K562 (cell line): ENCODE measurements at regions not wholly inside any gene's neighbourhood (a gene's known extent, or its start where the extent isn't known, plus 50 kb on each side); places are given as distances from the start of the nearest gene placed in this dataset.

Source experiments
- ATAC-seq: fragments of 200-7000 bp; cut with Tn5 transposase; 3 replicates; pipeline ENCODE4 v1.9.1; 2020; ENCODE audit warnings: moderate library complexity
- BruUV-seq: library from RNA; stranded (reverse); fragments of 400-500 nt; replicated peaks from 2 replicates; lab custom pipeline; 2021; lab: Mats Ljungman, UMichigan
- CTCF ChIA-PET: fragments of 300-600 bp; formaldehyde crosslinking; extraction: SDS; loops from one replicate; lab custom pipeline; 2021; ENCODE audit warnings: low intra/inter-chr PET ratio; lab: Yijun Ruan, JAX
- POLR2A ChIA-PET: fragments of 300-600, 350-650 bp; sonication (Branson Sonifier 250); formaldehyde crosslinking; extraction: SDS; loops from one replicate; lab custom pipeline; 2021; ENCODE audit warnings: antibody characterized with exemption, inconsistent platforms; lab: Yijun Ruan, JAX
- DNase-seq, 4 experiments: peaks; one replicate each; pipeline versions ENCODE4 v3.0.0 to v3.0.0-alpha.2; 2011 to 2018; ENCODE audit warnings: low spot score in 3 of 4, mixed read lengths in 3 of 4; ENCODE audit errors: extremely low read depth in 1 of 4
- FAIRE-seq: peaks from 2 replicates; lab custom pipeline; 2011; peaks lifted over from hg19 to GRCh38; lab: Jason Lieb, UNC
- H2AFZ ChIP-seq: 2 replicates; pipeline ENCODE4 v1.6.0; 2011; ENCODE audit warnings: low read depth, low read length, control low read depth, inconsistent platforms
- H3K27ac ChIP-seq: fragments of 200-600 bp; 3 replicates; pipeline ENCODE4 v1.8.0; 2011; ENCODE audit warnings: low read depth, mild to moderate bottlenecking, control low read depth, inconsistent platforms, low read length, moderate library complexity, mixed read lengths; ENCODE audit errors: extremely low read depth
- H3K27me3 ChIP-seq, 2 experiments: fragments of 300-600 bp in 1 of 2; 2 replicates in 1 of 2; 3 replicates in 1 of 2; pipeline versions ENCODE4 v1.6.0 to v1.8.0; 2011; ENCODE audit warnings: inconsistent platforms in 2 of 2, low read length in 2 of 2, mild to moderate bottlenecking in 1 of 2, mixed read lengths in 1 of 2, moderate library complexity in 1 of 2; ENCODE audit not compliant: control insufficient read depth in 2 of 2, insufficient read depth in 2 of 2
- H3K36me3 ChIP-seq: fragments of 300-600 bp; 3 replicates; pipeline ENCODE4 v1.8.0; 2011; ENCODE audit warnings: mild to moderate bottlenecking, low read length, inconsistent platforms; ENCODE audit not compliant: control insufficient read depth, insufficient read depth
- H3K4me1 ChIP-seq, 2 experiments: fragments of 200-600 bp in 1 of 2; replicated peaks in 1 of 2; 2 replicates in 1 of 2; 3 replicates in 1 of 2; pipeline versions ENCODE4 v1.5.1 to v1.8.0; 2011; ENCODE audit warnings: inconsistent platforms in 2 of 2, low read length in 2 of 2, mild to moderate bottlenecking in 1 of 2, mixed read lengths in 1 of 2, moderate library complexity in 1 of 2; ENCODE audit not compliant: control insufficient read depth in 2 of 2, insufficient read depth in 2 of 2
- H3K4me2 ChIP-seq: 2 replicates; pipeline ENCODE4 v1.6.1; 2011; ENCODE audit warnings: low read length, control low read depth, inconsistent platforms, mixed read lengths; ENCODE audit not compliant: insufficient read depth
- H3K4me3 ChIP-seq: fragments of 200-600 bp; sonication (generic), shearing (Covaris generic); 2 replicates; pipeline ENCODE4 v1.5.1; 2016; ENCODE audit warnings: control low read depth, inconsistent platforms
- H3K79me2 ChIP-seq: fragments of 200-600 bp; 3 replicates; pipeline ENCODE4 v1.8.0; 2011; ENCODE audit warnings: low read length, inconsistent platforms; ENCODE audit not compliant: control insufficient read depth, insufficient read depth
- H3K9ac ChIP-seq, 2 experiments: 2 replicates each; pipeline versions ENCODE4 v1.6.0 to v1.6.1; 2011; ENCODE audit warnings: low read depth in 2 of 2, low read length in 2 of 2, control low read depth in 1 of 2, inconsistent platforms in 1 of 2, mild to moderate bottlenecking in 1 of 2, mixed read lengths in 1 of 2; ENCODE audit not compliant: insufficient read depth in 1 of 2
- H3K9me1 ChIP-seq: one replicate; pipeline ENCODE4 v1.6.0; 2011; ENCODE audit warnings: inconsistent platforms, mild to moderate bottlenecking, low read length, moderate library complexity; ENCODE audit not compliant: control insufficient read depth, insufficient read depth
- H3K9me3 ChIP-seq: replicated peaks from 2 replicates; pipeline ENCODE4 v1.5.1; 2011; ENCODE audit warnings: low read depth, low read length, inconsistent platforms; ENCODE audit not compliant: control insufficient read depth, insufficient read depth
- H4K20me1 ChIP-seq: replicated peaks from 2 replicates; pipeline ENCODE4 v1.6.1; 2011; ENCODE audit warnings: low read length, inconsistent platforms, mixed read lengths; ENCODE audit not compliant: control insufficient read depth, insufficient read depth
- ATF6 ChIP-seq: sonication (generic); formaldehyde crosslinking; IDR thresholded peaks from 2 replicates; pipeline ENCODE4 v1.4.0; 2020; ENCODE audit warnings: mild to moderate bottlenecking, missing genetic modification reagents
- CBFA2T3 ChIP-seq: fragments of 450-650 bp; IDR thresholded peaks from 2 replicates; pipeline ENCODE4 v1.6.1; 2017
- ETV6 ChIP-seq, 3 experiments: fragments of 150-350 bp in 1 of 3; sonication (generic) in 1 of 3; formaldehyde crosslinking in 1 of 3; IDR thresholded peaks; 2 replicates each; pipeline versions ENCODE4 v1.6.1 to v1.8.0; 2014 to 2022; ENCODE audit warnings: borderline replicate concordance in 2 of 3, low read depth in 2 of 3, antibody characterized with exemption in 1 of 3, low read length in 1 of 3, mild to moderate bottlenecking in 1 of 3, missing genetic modification reagents in 1 of 3
- GATAD2A ChIP-seq: fragments of 450-650 bp; IDR thresholded peaks from 2 replicates; pipeline ENCODE4 v1.6.1; 2017
- HEY1 ChIP-seq: fragments of 250-450 bp; sonication (Bioruptor Pico); IDR thresholded peaks from 2 replicates; pipeline ENCODE4 v1.5.0; 2020; ENCODE audit warnings: mild to moderate bottlenecking, moderate library complexity, borderline replicate concordance
- RBM39 ChIP-seq: fragments of 200-400 bp; formaldehyde crosslinking; optimal IDR thresholded peaks from 2 replicates; pipeline ENCODE3; 2018; ENCODE audit warnings: low read depth, low read length
- RFX5 ChIP-seq: IDR thresholded peaks from 2 replicates; pipeline ENCODE4 v1.6.1; 2011; ENCODE audit warnings: low read depth, mild to moderate bottlenecking, improper control_type of control experiment, low read length
- RFX7 ChIP-seq: fragments of 250-450 bp; sonication (Bioruptor Pico); IDR thresholded peaks from 2 replicates; pipeline ENCODE4 v1.5.1; 2021; ENCODE audit warnings: mild to moderate bottlenecking
- SMAD2 ChIP-seq: fragments of 150-350 bp; IDR thresholded peaks from 2 replicates; pipeline ENCODE4 v1.6.1; 2014; ENCODE audit warnings: low read depth, mild to moderate bottlenecking, low read length
- SMAD3 ChIP-seq: fragments of 450-650 bp; formaldehyde crosslinking; conservative IDR thresholded peaks from 2 replicates; pipeline ENCODE4 v1.4.0; 2020; ENCODE audit warnings: mild to moderate bottlenecking
- ZNF282 ChIP-seq: sonication (generic); formaldehyde crosslinking; IDR thresholded peaks from 2 replicates; pipeline ENCODE4 v1.8.1; 2023; ENCODE audit warnings: missing genetic modification reagents
- ZNF561 ChIP-seq: fragments of 450-650 bp; formaldehyde crosslinking; conservative IDR thresholded peaks from 2 replicates; pipeline ENCODE4 v1.4.0; 2020; ENCODE audit warnings: mild to moderate bottlenecking, moderate library complexity
- ZNF79 ChIP-seq: fragments of 250-450 bp; sonication (Bioruptor Pico); IDR thresholded peaks from 2 replicates; pipeline ENCODE4 v1.4.0; 2020; ENCODE audit warnings: low read depth, mild to moderate bottlenecking, moderate library complexity
- WGBS: fragments of 100-300 bp; shearing (Covaris generic); methylation state at CpG from one replicate; pipeline ENCODE4 v1.1.6; 2016; ENCODE audit warnings: low coverage, mixed read lengths; ENCODE audit not compliant: insufficient coverage; ENCODE audit errors: missing lambda C conversion rate; 5-methylcytosine and 5-hydroxymethylcytosine counted together
- in situ Hi-C: fragments of 300-500 bp; cut with MboI; formaldehyde crosslinking; loops from 4 replicates; pipeline ENCODE4 v1.15.0; 2018; ENCODE audit warnings: inconsistent platforms, mixed read lengths
- intact Hi-C: fragments of 100-400 bp; cut with micrococcal nuclease; formaldehyde crosslinking; loops from 2 replicates; pipeline ENCODE4 v1.14.2; 2022
- TF ChIP-seq, protein P1 (sequence below): fragments of 250-450 bp; sonication (Bioruptor Pico); IDR thresholded peaks from 2 replicates; pipeline ENCODE4 v1.5.0; 2021; ENCODE audit warnings: mild to moderate bottlenecking, borderline replicate concordance
- TF ChIP-seq, protein P2 (sequence below): fragments of 250-450 bp; sonication (Bioruptor Pico); IDR thresholded peaks from 2 replicates; pipeline ENCODE4 v1.5.0; 2021

DNA sequence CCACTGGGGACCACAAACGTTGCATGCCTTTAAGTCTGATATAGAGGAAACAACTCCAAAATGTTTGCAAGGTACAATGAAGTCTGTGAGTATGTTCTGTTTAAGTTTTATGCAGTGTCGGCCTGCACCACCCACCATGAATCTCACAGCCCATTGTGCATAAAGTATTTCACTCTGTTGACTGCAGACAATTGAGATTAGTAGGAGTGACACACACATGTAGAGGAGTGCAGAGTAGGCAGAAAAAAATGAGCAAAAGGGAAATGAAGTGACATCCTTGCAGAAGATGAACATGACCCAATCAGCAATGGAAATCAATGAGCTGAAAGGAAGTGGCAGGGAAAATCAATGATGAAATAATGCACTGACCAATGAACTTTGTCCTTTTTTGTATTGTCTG is 315.6 kb upstream of the PTPRD start (continued):
- no peak for TF ChIP-seq RFX7 (CRISPR knock-in tag)

GRCh38 chr9:10930081-10930480 is 317.3 kb upstream of the PTPRD start:
- H2AFZ ChIP-seq: no peak overlapping the region
- TF ChIP-seq SMAD3 (CRISPR knock-in tag) (no peak), CBFA2T3 (no peak), ETV6 (IDR thresholded peaks at IDR 0.05; ENCODE audit: borderline replicate concordance in 1 of 2, low read depth in 2 of 2, low read length in 1 of 2) (no peak), ETV6 (CRISPR knock-in tag; IDR thresholded peaks at IDR 0.05; ENCODE audit: borderline replicate concordance) (no peak), ATF6 (no peak), RBM39 (no peak), ZNF282 (CRISPR knock-in tag) (no peak), HEY1 (no peak), SMAD2 (no peak), GATAD2A (no peak), ZNF79 (CRISPR knock-in tag) (no peak), ZNF561 (CRISPR knock-in tag) (no peak), RFX5 (no peak)
- TF ChIP-seq, protein P1, sequence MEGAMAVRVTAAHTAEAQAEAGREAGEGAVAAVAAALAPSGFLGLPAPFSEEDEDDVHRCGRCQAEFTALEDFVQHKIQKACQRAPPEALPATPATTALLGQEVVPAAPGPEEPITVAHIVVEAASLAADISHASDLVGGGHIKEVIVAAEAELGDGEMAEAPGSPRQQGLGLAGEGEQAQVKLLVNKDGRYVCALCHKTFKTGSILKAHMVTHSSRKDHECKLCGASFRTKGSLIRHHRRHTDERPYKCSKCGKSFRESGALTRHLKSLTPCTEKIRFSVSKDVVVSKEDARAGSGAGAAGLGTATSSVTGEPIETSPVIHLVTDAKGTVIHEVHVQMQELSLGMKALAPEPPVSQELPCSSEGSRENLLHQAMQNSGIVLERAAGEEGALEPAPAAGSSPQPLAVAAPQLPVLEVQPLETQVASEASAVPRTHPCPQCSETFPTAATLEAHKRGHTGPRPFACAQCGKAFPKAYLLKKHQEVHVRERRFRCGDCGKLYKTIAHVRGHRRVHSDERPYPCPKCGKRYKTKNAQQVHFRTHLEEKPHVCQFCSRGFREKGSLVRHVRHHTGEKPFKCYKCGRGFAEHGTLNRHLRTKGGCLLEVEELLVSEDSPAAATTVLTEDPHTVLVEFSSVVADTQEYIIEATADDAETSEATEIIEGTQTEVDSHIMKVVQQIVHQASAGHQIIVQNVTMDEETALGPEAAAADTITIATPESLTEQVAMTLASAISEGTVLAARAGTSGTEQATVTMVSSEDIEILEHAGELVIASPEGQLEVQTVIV (CRISPR knock-in tag): no peak
- TF ChIP-seq, protein P2, sequence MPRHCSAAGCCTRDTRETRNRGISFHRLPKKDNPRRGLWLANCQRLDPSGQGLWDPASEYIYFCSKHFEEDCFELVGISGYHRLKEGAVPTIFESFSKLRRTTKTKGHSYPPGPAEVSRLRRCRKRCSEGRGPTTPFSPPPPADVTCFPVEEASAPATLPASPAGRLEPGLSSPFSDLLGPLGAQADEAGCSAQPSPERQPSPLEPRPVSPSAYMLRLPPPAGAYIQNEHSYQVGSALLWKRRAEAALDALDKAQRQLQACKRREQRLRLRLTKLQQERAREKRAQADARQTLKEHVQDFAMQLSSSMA: no peak
- no peaks in the 10 kb centered on the region for H3K79me2 ChIP-seq
- ChIA-PET POLR2A (no interaction called here), CTCF (no interaction called here)
- no peak overlapping the region for H3K27ac ChIP-seq
- no TSS peak for BruUV-seq
- intact Hi-C loops (no loop called here), in situ Hi-C loops (no loop called here)
- no peaks in the 10 kb centered on the region for H3K36me3 ChIP-seq
- no peak for DNase-seq
- H3K9me1 ChIP-seq: no peaks in the 10 kb centered on the region
- H4K20me1 ChIP-seq: no peaks in the 10 kb centered on the region
- no peak overlapping the region for H3K4me3 ChIP-seq
- H3K9ac ChIP-seq: no peak overlapping the region
- H3K27me3 ChIP-seq: no peaks in the 10 kb centered on the region
- H3K4me1 ChIP-seq: no peaks in the 10 kb centered on the region
- ATAC-seq: no peak
- FAIRE-seq: no peak
- H3K4me2 ChIP-seq: no peak overlapping the region
- 0% methylated on average over 1 of the region's 2 CpGs for WGBS
- no peaks in the 10 kb centered on the region for H3K9me3 ChIP-seq
